ENCODE measurements at regions not wholly inside any gene's neighbourhood (a gene's known extent, or its start where the extent isn't known, plus 50 kb on each side); places are given as distances from the start of the nearest gene placed in this dataset.

- TF ChIP-seq, protein P1, sequence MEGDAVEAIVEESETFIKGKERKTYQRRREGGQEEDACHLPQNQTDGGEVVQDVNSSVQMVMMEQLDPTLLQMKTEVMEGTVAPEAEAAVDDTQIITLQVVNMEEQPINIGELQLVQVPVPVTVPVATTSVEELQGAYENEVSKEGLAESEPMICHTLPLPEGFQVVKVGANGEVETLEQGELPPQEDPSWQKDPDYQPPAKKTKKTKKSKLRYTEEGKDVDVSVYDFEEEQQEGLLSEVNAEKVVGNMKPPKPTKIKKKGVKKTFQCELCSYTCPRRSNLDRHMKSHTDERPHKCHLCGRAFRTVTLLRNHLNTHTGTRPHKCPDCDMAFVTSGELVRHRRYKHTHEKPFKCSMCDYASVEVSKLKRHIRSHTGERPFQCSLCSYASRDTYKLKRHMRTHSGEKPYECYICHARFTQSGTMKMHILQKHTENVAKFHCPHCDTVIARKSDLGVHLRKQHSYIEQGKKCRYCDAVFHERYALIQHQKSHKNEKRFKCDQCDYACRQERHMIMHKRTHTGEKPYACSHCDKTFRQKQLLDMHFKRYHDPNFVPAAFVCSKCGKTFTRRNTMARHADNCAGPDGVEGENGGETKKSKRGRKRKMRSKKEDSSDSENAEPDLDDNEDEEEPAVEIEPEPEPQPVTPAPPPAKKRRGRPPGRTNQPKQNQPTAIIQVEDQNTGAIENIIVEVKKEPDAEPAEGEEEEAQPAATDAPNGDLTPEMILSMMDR (IDR thresholded peaks at IDR 0.05) = no peak
- TF ChIP-seq POLR2AphosphoS5 (IDR thresholded peaks at IDR 0.05) = no peak
These were observed 77.4 kb upstream of the MTHFD1L start for GRCh38 chr6:150788089-150788488.
